ENCODE measurements at regions not wholly inside any gene's neighbourhood (a gene's known extent, or its start where the extent isn't known, plus 50 kb on each side); places are given as distances from the start of the nearest gene placed in this dataset.
A peak's percentile ranks its signal among the peaks of the same experiment; 100 is the strongest.

- Histone ChIP-seq H3K27ac (peak overlapping the region; percentile 90), H3K36me3 (replicated peaks; ENCODE audit: insufficient read depth, low read depth) (no peaks in the 10 kb centered on the region), H3K9me3 (ENCODE audit: low read depth) (no peaks in the 10 kb centered on the region), H3K9me2 (replicated peaks; ENCODE audit: insufficient read depth) (no peaks in the 10 kb centered on the region), H3K4me1 (ENCODE audit: insufficient read depth) (peaks cover 12% of the 10 kb centered on the region), H2AFZ (no peak overlapping the region), H3K4me3 (no peak overlapping the region), H3K4me2 (peak overlapping the region; percentile 47), H3K79me2 (no peaks in the 10 kb centered on the region), H3K27me3 (no peaks in the 10 kb centered on the region), H4K20me1 (ENCODE audit: insufficient read depth, poor library complexity, severe bottlenecking) (no peaks in the 10 kb centered on the region)
- WGBS (ENCODE audit: low lambda C conversion rate, missing lambda C conversion rate): 35% methylated on average over 4 of the region's 4 CpGs
- TF ChIP-seq CTCF (IDR thresholded peaks at IDR 0.05; ENCODE audit: poor library complexity) (peak; percentile 90), EZH2 (IDR thresholded peaks at IDR 0.05; ENCODE audit: borderline replicate concordance) (no peak), EZH2phosphoT487 (IDR thresholded peaks at IDR 0.05; ENCODE audit: low read depth, severe bottlenecking, unreplicated experiment) (no peak)
- DNase-seq (ENCODE audit: low spot score): peak; percentile 91
These were observed 77.7 kb upstream of the SELENOP start for GRCh38 chr5:42889311-42889933.

- H3K4me2 ChIP-seq: peak overlapping the region; percentile 47
These were observed 77.1 kb upstream of the SELENOP start for GRCh38 chr5:42888771-42889170.

GRCh38 chr5:42887575-42887974, 75.9 kb upstream of the SELENOP start:
- Histone ChIP-seq H2AFZ (no peak overlapping the region), H4K20me1 (ENCODE audit: insufficient read depth, poor library complexity, severe bottlenecking) (no peaks in the 10 kb centered on the region), H3K4me1 (ENCODE audit: insufficient read depth) (peaks cover 12% of the 10 kb centered on the region), H3K9me2 (replicated peaks; ENCODE audit: insufficient read depth) (no peaks in the 10 kb centered on the region), H3K36me3 (replicated peaks; ENCODE audit: insufficient read depth, low read depth) (no peaks in the 10 kb centered on the region), H3K27me3 (no peaks in the 10 kb centered on the region), H3K4me3 (no peak overlapping the region), H3K4me2 (peak overlapping the region; percentile 47), H3K9me3 (ENCODE audit: low read depth) (no peaks in the 10 kb centered on the region), H3K27ac (peak overlapping the region; percentile 90), H3K79me2 (no peaks in the 10 kb centered on the region)
- 9% methylated on average over 1 of the region's 1 CpG for WGBS (ENCODE audit: low lambda C conversion rate, missing lambda C conversion rate)
- TF ChIP-seq EZH2 (IDR thresholded peaks at IDR 0.05; ENCODE audit: borderline replicate concordance) (no peak), CTCF (IDR thresholded peaks at IDR 0.05; ENCODE audit: poor library complexity) (no peak), EZH2phosphoT487 (IDR thresholded peaks at IDR 0.05; ENCODE audit: low read depth, severe bottlenecking, unreplicated experiment) (no peak)
- DNase-seq (ENCODE audit: low spot score): peak; percentile 25

More at GRCh38 chr5:42888771-42889170, 77.1 kb upstream of the SELENOP start:
- no peak overlapping the region for H3K4me3 ChIP-seq
- H3K4me1 ChIP-seq (ENCODE audit: insufficient read depth): peaks cover 12% of the 10 kb centered on the region
- no peaks in the 10 kb centered on the region for H3K36me3 ChIP-seq (replicated peaks; ENCODE audit: insufficient read depth, low read depth)
- DNase-seq (ENCODE audit: low spot score): no peak
- H3K79me2 ChIP-seq: no peaks in the 10 kb centered on the region
- no peaks in the 10 kb centered on the region for H3K9me2 ChIP-seq (replicated peaks; ENCODE audit: insufficient read depth)
- no peaks in the 10 kb centered on the region for H4K20me1 ChIP-seq (ENCODE audit: insufficient read depth, poor library complexity, severe bottlenecking)
- WGBS (ENCODE audit: low lambda C conversion rate, missing lambda C conversion rate): 74% methylated on average over 7 of the region's 7 CpGs
- no peak overlapping the region for H2AFZ ChIP-seq
- H3K27me3 ChIP-seq: no peaks in the 10 kb centered on the region
- peak overlapping the region; percentile 90 for H3K27ac ChIP-seq
- no peaks in the 10 kb centered on the region for H3K9me3 ChIP-seq (ENCODE audit: low read depth)
- no peak for TF ChIP-seq CTCF (IDR thresholded peaks at IDR 0.05; ENCODE audit: poor library complexity)
- TF ChIP-seq EZH2 (IDR thresholded peaks at IDR 0.05; ENCODE audit: borderline replicate concordance): no peak
- no peak for TF ChIP-seq EZH2phosphoT487 (IDR thresholded peaks at IDR 0.05; ENCODE audit: low read depth, severe bottlenecking, unreplicated experiment)

Data from hepatocyte (in vitro differentiated cells).